ENCODE measurements at regions not wholly inside any gene's neighbourhood (a gene's known extent, or its start where the extent isn't known, plus 50 kb on each side); places are given as distances from the start of the nearest gene placed in this dataset.
"Not testable (repeated sequence)": the region's sequence is repeated elsewhere in the genome, so short reads cannot be mapped to it uniquely, and the experiment has no call there.

DNA sequence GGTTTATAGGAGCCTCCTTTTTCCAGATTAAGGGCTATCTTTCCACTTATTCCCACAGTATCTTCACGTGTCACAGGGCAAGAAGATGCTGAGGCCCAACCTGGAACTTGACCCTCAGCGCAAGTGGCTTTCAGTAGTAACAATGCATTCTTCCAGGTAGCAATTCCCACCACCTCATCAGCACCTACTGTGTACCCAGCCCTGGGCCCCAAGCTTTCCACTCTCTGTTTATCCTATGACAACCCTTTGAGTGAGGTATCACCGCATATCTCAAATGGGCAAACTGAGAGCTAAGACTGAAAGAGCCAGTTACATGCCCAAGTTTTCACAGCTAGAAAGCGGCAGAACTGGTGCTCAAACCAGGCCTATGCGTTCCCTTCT, 88.2 kb downstream of the CPN2 start:
- DNase-seq (ENCODE audit: low read depth in 1 of 2, low spot score in 1 of 2): no peak
- H3K27ac ChIP-seq (replicated peaks): no peak overlapping the region
- H3K4me3 ChIP-seq (replicated peaks; ENCODE audit: insufficient read depth, low read length): no peak overlapping the region
- TF ChIP-seq POLR2AphosphoS5 (IDR thresholded peaks at IDR 0.05; ENCODE audit: low read depth) (no peak), GABPA (IDR thresholded peaks at IDR 0.05; ENCODE audit: low read depth) (no peak), SPI1 (IDR thresholded peaks at IDR 0.05; ENCODE audit: borderline replicate concordance, low read depth) (no peak)
- TF ChIP-seq, protein P1, sequence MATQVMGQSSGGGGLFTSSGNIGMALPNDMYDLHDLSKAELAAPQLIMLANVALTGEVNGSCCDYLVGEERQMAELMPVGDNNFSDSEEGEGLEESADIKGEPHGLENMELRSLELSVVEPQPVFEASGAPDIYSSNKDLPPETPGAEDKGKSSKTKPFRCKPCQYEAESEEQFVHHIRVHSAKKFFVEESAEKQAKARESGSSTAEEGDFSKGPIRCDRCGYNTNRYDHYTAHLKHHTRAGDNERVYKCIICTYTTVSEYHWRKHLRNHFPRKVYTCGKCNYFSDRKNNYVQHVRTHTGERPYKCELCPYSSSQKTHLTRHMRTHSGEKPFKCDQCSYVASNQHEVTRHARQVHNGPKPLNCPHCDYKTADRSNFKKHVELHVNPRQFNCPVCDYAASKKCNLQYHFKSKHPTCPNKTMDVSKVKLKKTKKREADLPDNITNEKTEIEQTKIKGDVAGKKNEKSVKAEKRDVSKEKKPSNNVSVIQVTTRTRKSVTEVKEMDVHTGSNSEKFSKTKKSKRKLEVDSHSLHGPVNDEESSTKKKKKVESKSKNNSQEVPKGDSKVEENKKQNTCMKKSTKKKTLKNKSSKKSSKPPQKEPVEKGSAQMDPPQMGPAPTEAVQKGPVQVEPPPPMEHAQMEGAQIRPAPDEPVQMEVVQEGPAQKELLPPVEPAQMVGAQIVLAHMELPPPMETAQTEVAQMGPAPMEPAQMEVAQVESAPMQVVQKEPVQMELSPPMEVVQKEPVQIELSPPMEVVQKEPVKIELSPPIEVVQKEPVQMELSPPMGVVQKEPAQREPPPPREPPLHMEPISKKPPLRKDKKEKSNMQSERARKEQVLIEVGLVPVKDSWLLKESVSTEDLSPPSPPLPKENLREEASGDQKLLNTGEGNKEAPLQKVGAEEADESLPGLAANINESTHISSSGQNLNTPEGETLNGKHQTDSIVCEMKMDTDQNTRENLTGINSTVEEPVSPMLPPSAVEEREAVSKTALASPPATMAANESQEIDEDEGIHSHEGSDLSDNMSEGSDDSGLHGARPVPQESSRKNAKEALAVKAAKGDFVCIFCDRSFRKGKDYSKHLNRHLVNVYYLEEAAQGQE (IDR thresholded peaks at IDR 0.05; ENCODE audit: insufficient replicate concordance, low read depth): no peak
- TF ChIP-seq, protein P2, sequence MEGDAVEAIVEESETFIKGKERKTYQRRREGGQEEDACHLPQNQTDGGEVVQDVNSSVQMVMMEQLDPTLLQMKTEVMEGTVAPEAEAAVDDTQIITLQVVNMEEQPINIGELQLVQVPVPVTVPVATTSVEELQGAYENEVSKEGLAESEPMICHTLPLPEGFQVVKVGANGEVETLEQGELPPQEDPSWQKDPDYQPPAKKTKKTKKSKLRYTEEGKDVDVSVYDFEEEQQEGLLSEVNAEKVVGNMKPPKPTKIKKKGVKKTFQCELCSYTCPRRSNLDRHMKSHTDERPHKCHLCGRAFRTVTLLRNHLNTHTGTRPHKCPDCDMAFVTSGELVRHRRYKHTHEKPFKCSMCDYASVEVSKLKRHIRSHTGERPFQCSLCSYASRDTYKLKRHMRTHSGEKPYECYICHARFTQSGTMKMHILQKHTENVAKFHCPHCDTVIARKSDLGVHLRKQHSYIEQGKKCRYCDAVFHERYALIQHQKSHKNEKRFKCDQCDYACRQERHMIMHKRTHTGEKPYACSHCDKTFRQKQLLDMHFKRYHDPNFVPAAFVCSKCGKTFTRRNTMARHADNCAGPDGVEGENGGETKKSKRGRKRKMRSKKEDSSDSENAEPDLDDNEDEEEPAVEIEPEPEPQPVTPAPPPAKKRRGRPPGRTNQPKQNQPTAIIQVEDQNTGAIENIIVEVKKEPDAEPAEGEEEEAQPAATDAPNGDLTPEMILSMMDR (IDR thresholded peaks at IDR 0.05; ENCODE audit: insufficient read depth, low read length): no peak
- no peaks in the 10 kb centered on the region for H3K27me3 ChIP-seq (ENCODE audit: insufficient read depth, poor library complexity, severe bottlenecking)

- not testable (repeated sequence) for H3K27ac ChIP-seq (replicated peaks); H3K4me3 ChIP-seq (replicated peaks; ENCODE audit: insufficient read depth, low read length); H3K27me3 ChIP-seq (ENCODE audit: insufficient read depth, poor library complexity, severe bottlenecking); DNase-seq (ENCODE audit: low read depth in 1 of 2, low spot score in 1 of 2)
Observed at GRCh38 chr3:194264631-194265504, 86.3 kb downstream of the CPN2 start.

- no peak for DNase-seq (ENCODE audit: low read depth in 1 of 2, low spot score in 1 of 2)
- H3K27ac ChIP-seq (replicated peaks): no peak overlapping the region
- H3K27me3 ChIP-seq (ENCODE audit: insufficient read depth, poor library complexity, severe bottlenecking): no peaks in the 10 kb centered on the region
- no peak overlapping the region for H3K4me3 ChIP-seq (replicated peaks; ENCODE audit: insufficient read depth, low read length)
- TF ChIP-seq GABPA (IDR thresholded peaks at IDR 0.05; ENCODE audit: low read depth) (no peak), SPI1 (IDR thresholded peaks at IDR 0.05; ENCODE audit: borderline replicate concordance, low read depth) (no peak)
- TF ChIP-seq, protein P2 (IDR thresholded peaks at IDR 0.05; ENCODE audit: insufficient read depth, low read length): no peak
- TF ChIP-seq, protein P1 (IDR thresholded peaks at IDR 0.05; ENCODE audit: insufficient replicate concordance, low read depth): no peak
Observed at GRCh38 chr3:194265505-194265892, 85.6 kb downstream of the CPN2 start.

GRCh38 chr3:194265996-194266964, 84.8 kb downstream of the CPN2 start:
- TF ChIP-seq POLR2AphosphoS5 (IDR thresholded peaks at IDR 0.05; ENCODE audit: low read depth): no peak
- TF ChIP-seq, protein P1 (IDR thresholded peaks at IDR 0.05; ENCODE audit: insufficient replicate concordance, low read depth): no peak
- TF ChIP-seq, protein P2 (IDR thresholded peaks at IDR 0.05; ENCODE audit: insufficient read depth, low read length): no peak
- no peaks in the 10 kb centered on the region for H3K27me3 ChIP-seq (ENCODE audit: insufficient read depth, poor library complexity, severe bottlenecking)
- no peak overlapping the region for H3K27ac ChIP-seq (replicated peaks)
- H3K4me3 ChIP-seq (replicated peaks; ENCODE audit: insufficient read depth, low read length): no peak overlapping the region
- no peak for DNase-seq (ENCODE audit: low read depth in 1 of 2, low spot score in 1 of 2)

All from HL-60 (cell line).